Endodermal cell (in vitro differentiated cells): ENCODE measurements at regions not wholly inside any gene's neighbourhood (a gene's known extent, or its start where the extent isn't known, plus 50 kb on each side); places are given as distances from the start of the nearest gene placed in this dataset.
"Not testable (repeated sequence)": the region's sequence is repeated elsewhere in the genome, so short reads cannot be mapped to it uniquely, and the experiment has no call there.

Source experiments
- DNase-seq: peaks from one replicate; pipeline ENCODE4 v3.0.0-alpha.2; 2017
- H3K27ac ChIP-seq: 2 replicates; pipeline ENCODE4 v1.5.1; 2013; ENCODE audit warnings: mild to moderate bottlenecking, low read depth, low read length, moderate library complexity
- H3K27me3 ChIP-seq: 2 replicates; pipeline ENCODE4 v1.6.1; 2013; ENCODE audit warnings: mild to moderate bottlenecking, low read length, moderate library complexity; ENCODE audit not compliant: insufficient read depth, control insufficient read depth, poor library complexity, severe bottlenecking
- H3K36me3 ChIP-seq: 2 replicates; pipeline ENCODE4 v1.7.0; 2013; ENCODE audit warnings: mild to moderate bottlenecking, low read length, moderate library complexity; ENCODE audit not compliant: control insufficient read depth, insufficient read depth
- H3K4me1 ChIP-seq: one replicate; pipeline ENCODE4 v1.7.0; 2013; ENCODE audit warnings: low read length; ENCODE audit not compliant: control insufficient read depth, insufficient read depth
- H3K4me3 ChIP-seq: 2 replicates; pipeline ENCODE4 v1.5.1; 2013; ENCODE audit warnings: mild to moderate bottlenecking, low read length, moderate library complexity
- H3K9ac ChIP-seq: 2 replicates; pipeline ENCODE4 v1.6.1; 2013; ENCODE audit warnings: mild to moderate bottlenecking, low read length, moderate library complexity; ENCODE audit not compliant: poor library complexity, severe bottlenecking; ENCODE audit errors: extremely low read depth
- H3K9me3 ChIP-seq: 2 replicates; pipeline ENCODE4 v1.6.1; 2013; ENCODE audit warnings: mild to moderate bottlenecking, low read length, moderate library complexity; ENCODE audit not compliant: control insufficient read depth
- H3K27ac Mint-ChIP-seq: 2 replicates; pipeline ENCODE4 v1.8.0; 2020; ENCODE audit warnings: mixed read lengths
- H3K27me3 Mint-ChIP-seq: 2 replicates; pipeline ENCODE4 v1.8.0; 2021; ENCODE audit warnings: mild to moderate bottlenecking, mixed read lengths; ENCODE audit not compliant: insufficient read depth
- H3K36me3 Mint-ChIP-seq: 2 replicates; pipeline ENCODE4 v1.8.0; 2020; ENCODE audit warnings: low read depth, mixed read lengths
- H3K4me1 Mint-ChIP-seq: 2 replicates; pipeline ENCODE4 v1.8.0; 2020; ENCODE audit warnings: mixed read lengths
- H3K4me3 Mint-ChIP-seq: 2 replicates; pipeline ENCODE4 v1.8.0; 2020; ENCODE audit warnings: mild to moderate bottlenecking, moderate library complexity, mixed read lengths
- H3K9me3 Mint-ChIP-seq: 2 replicates; pipeline ENCODE4 v1.8.0; 2020; ENCODE audit warnings: mild to moderate bottlenecking, mixed read lengths
- CTCF ChIP-seq: fragments of 200-600 bp; sonication (generic); conservative IDR thresholded peaks from 2 replicates; pipeline ENCODE4 v1.5.0; 2021; ENCODE audit warnings: antibody characterized with exemption, mild to moderate bottlenecking
- WGBS, 2 experiments: methylation state at CpG; one replicate each; pipeline versions ENCODE4 v1.1.5 to v1.1.7; 2013; ENCODE audit warnings: missing lambda C conversion rate in 2 of 2, mixed read lengths in 1 of 2; ENCODE audit not compliant: insufficient coverage in 1 of 2, insufficient read length in 1 of 2; 5-methylcytosine and 5-hydroxymethylcytosine counted together

GRCh38 chr4:114041117-114041475 lies 61.6 kb upstream of the ARSJ start:
- no peaks in the 10 kb centered on the region for H3K4me1 ChIP-seq
- no peak overlapping the region for H3K27ac ChIP-seq
- no peak overlapping the region for H3K4me3 Mint-ChIP-seq
- peaks cover 4% of the 10 kb centered on the region for H3K4me1 Mint-ChIP-seq
- H3K36me3 Mint-ChIP-seq: no peaks in the 10 kb centered on the region
- no peaks in the 10 kb centered on the region for H3K9me3 ChIP-seq
- no peaks in the 10 kb centered on the region for H3K36me3 ChIP-seq
- H3K9me3 Mint-ChIP-seq: no peaks in the 10 kb centered on the region
- no peak for DNase-seq
- no peaks in the 10 kb centered on the region for H3K27me3 ChIP-seq
- no peak overlapping the region for H3K4me3 ChIP-seq
- no peak overlapping the region for H3K9ac ChIP-seq
- no peaks in the 10 kb centered on the region for H3K27me3 Mint-ChIP-seq
- H3K27ac Mint-ChIP-seq: no peak overlapping the region
- 87 to 100% methylated on average over 1 to 2 of the region's 2 CpGs for WGBS, 2 experiments
- TF ChIP-seq CTCF: no peak

- Mint-ChIP-seq H3K4me3 (no peak overlapping the region), H3K9me3 (no peaks in the 10 kb centered on the region), H3K4me1 (peaks cover 17% of the 10 kb centered on the region), H3K27me3 (no peaks in the 10 kb centered on the region), H3K27ac (no peak overlapping the region), H3K36me3 (no peaks in the 10 kb centered on the region)
- Histone ChIP-seq H3K36me3 (no peaks in the 10 kb centered on the region), H3K9ac (no peak overlapping the region), H3K9me3 (no peaks in the 10 kb centered on the region), H3K27ac (no peak overlapping the region), H3K4me1 (no peaks in the 10 kb centered on the region), H3K4me3 (no peak overlapping the region), H3K27me3 (no peaks in the 10 kb centered on the region)
- no peak for DNase-seq
- no peak for TF ChIP-seq CTCF
Measured at GRCh38 chr4:114043116-114043515, 63.7 kb upstream of the ARSJ start.

- not testable (repeated sequence) for H3K4me3 Mint-ChIP-seq, H3K9me3 ChIP-seq, H3K27ac ChIP-seq, H3K27ac Mint-ChIP-seq, H3K9me3 Mint-ChIP-seq, H3K27me3 Mint-ChIP-seq, H3K9ac ChIP-seq, H3K4me1 ChIP-seq, H3K27me3 ChIP-seq, H3K36me3 ChIP-seq, H3K36me3 Mint-ChIP-seq, DNase-seq, H3K4me3 ChIP-seq
- peaks cover 17% of the 10 kb centered on the region for H3K4me1 Mint-ChIP-seq
- 94 to 97% methylated on average over 13 to 14 of the region's 14 CpGs for WGBS, 2 experiments
Measured at GRCh38 chr4:114044351-114044750, 64.9 kb upstream of the ARSJ start.

- H3K4me3 ChIP-seq: no peak overlapping the region
- no peak overlapping the region for H3K27ac Mint-ChIP-seq
- WGBS, 2 experiments: 90 to 93% methylated on average over 2 to 3 of the region's 3 CpGs
- DNase-seq: no peak
- H3K9ac ChIP-seq: no peak overlapping the region
- H3K27ac ChIP-seq: no peak overlapping the region
- H3K36me3 Mint-ChIP-seq: no peaks in the 10 kb centered on the region
- no peak overlapping the region for H3K4me3 Mint-ChIP-seq
- peaks cover 18% of the 10 kb centered on the region for H3K27me3 Mint-ChIP-seq
- peaks cover 17% of the 10 kb centered on the region for H3K4me1 Mint-ChIP-seq
- no peaks in the 10 kb centered on the region for H3K9me3 ChIP-seq
- H3K36me3 ChIP-seq: no peaks in the 10 kb centered on the region
- TF ChIP-seq CTCF: no peak
- H3K4me1 ChIP-seq: no peaks in the 10 kb centered on the region
- no peaks in the 10 kb centered on the region for H3K9me3 Mint-ChIP-seq
- H3K27me3 ChIP-seq: no peaks in the 10 kb centered on the region
Measured at GRCh38 chr4:114046331-114046730, 66.9 kb upstream of the ARSJ start.

GRCh38 chr4:114048154-114048553 lies 68.7 kb upstream of the ARSJ start:
- not testable (repeated sequence) for H3K27ac ChIP-seq, H3K4me3 Mint-ChIP-seq, H3K36me3 ChIP-seq, H3K9me3 ChIP-seq, H3K9me3 Mint-ChIP-seq, H3K27ac Mint-ChIP-seq, H3K9ac ChIP-seq, H3K27me3 ChIP-seq, H3K36me3 Mint-ChIP-seq, H3K4me1 ChIP-seq, H3K4me3 ChIP-seq, DNase-seq
- Mint-ChIP-seq H3K4me1 (peaks cover 17% of the 10 kb centered on the region), H3K27me3 (peaks cover 20% of the 10 kb centered on the region)
- 96 to 100% methylated on average over 1 to 3 of the region's 3 CpGs for WGBS, 2 experiments
